K562 (cell line): ENCODE measurements at regions not wholly inside any gene's neighbourhood (a gene's known extent, or its start where the extent isn't known, plus 50 kb on each side); places are given as distances from the start of the nearest gene placed in this dataset.
A peak's percentile ranks its signal among the peaks of the same experiment; 100 is the strongest.
"Not testable (repeated sequence)": the region's sequence is repeated elsewhere in the genome, so short reads cannot be mapped to it uniquely, and the experiment has no call there.

Experiments used
- ATAC-seq: fragments of 200-7000 bp; cut with Tn5 transposase; 3 replicates; pipeline ENCODE4 v1.9.1; 2020; ENCODE audit warnings: moderate library complexity
- BruUV-seq: library from RNA; stranded (reverse); fragments of 400-500 nt; replicated peaks from 2 replicates; lab custom pipeline; 2021; lab: Mats Ljungman, UMichigan
- CTCF ChIA-PET: fragments of 300-600 bp; formaldehyde crosslinking; extraction: SDS; loops from one replicate; lab custom pipeline; 2021; ENCODE audit warnings: low intra/inter-chr PET ratio; lab: Yijun Ruan, JAX
- POLR2A ChIA-PET: fragments of 300-600, 350-650 bp; sonication (Branson Sonifier 250); formaldehyde crosslinking; extraction: SDS; loops from one replicate; lab custom pipeline; 2021; ENCODE audit warnings: antibody characterized with exemption, inconsistent platforms; lab: Yijun Ruan, JAX
- DNase-seq, 4 experiments: peaks; one replicate each; pipeline versions ENCODE4 v3.0.0 to v3.0.0-alpha.2; 2011 to 2018; ENCODE audit warnings: low spot score in 3 of 4, mixed read lengths in 3 of 4; ENCODE audit errors: extremely low read depth in 1 of 4
- FAIRE-seq: peaks from 2 replicates; lab custom pipeline; 2011; peaks lifted over from hg19 to GRCh38; lab: Jason Lieb, UNC
- H2AFZ ChIP-seq: 2 replicates; pipeline ENCODE4 v1.6.0; 2011; ENCODE audit warnings: low read depth, low read length, control low read depth, inconsistent platforms
- H3K27ac ChIP-seq: fragments of 200-600 bp; 3 replicates; pipeline ENCODE4 v1.8.0; 2011; ENCODE audit warnings: low read depth, mild to moderate bottlenecking, control low read depth, inconsistent platforms, low read length, moderate library complexity, mixed read lengths; ENCODE audit errors: extremely low read depth
- H3K27me3 ChIP-seq, 2 experiments: fragments of 300-600 bp in 1 of 2; 2 replicates in 1 of 2; 3 replicates in 1 of 2; pipeline versions ENCODE4 v1.6.0 to v1.8.0; 2011; ENCODE audit warnings: inconsistent platforms in 2 of 2, low read length in 2 of 2, mild to moderate bottlenecking in 1 of 2, mixed read lengths in 1 of 2, moderate library complexity in 1 of 2; ENCODE audit not compliant: control insufficient read depth in 2 of 2, insufficient read depth in 2 of 2
- H3K36me3 ChIP-seq: fragments of 300-600 bp; 3 replicates; pipeline ENCODE4 v1.8.0; 2011; ENCODE audit warnings: mild to moderate bottlenecking, low read length, inconsistent platforms; ENCODE audit not compliant: control insufficient read depth, insufficient read depth
- H3K4me1 ChIP-seq, 2 experiments: fragments of 200-600 bp in 1 of 2; replicated peaks in 1 of 2; 2 replicates in 1 of 2; 3 replicates in 1 of 2; pipeline versions ENCODE4 v1.5.1 to v1.8.0; 2011; ENCODE audit warnings: inconsistent platforms in 2 of 2, low read length in 2 of 2, mild to moderate bottlenecking in 1 of 2, mixed read lengths in 1 of 2, moderate library complexity in 1 of 2; ENCODE audit not compliant: control insufficient read depth in 2 of 2, insufficient read depth in 2 of 2
- H3K4me2 ChIP-seq: 2 replicates; pipeline ENCODE4 v1.6.1; 2011; ENCODE audit warnings: low read length, control low read depth, inconsistent platforms, mixed read lengths; ENCODE audit not compliant: insufficient read depth
- H3K4me3 ChIP-seq: fragments of 200-600 bp; sonication (generic), shearing (Covaris generic); 2 replicates; pipeline ENCODE4 v1.5.1; 2016; ENCODE audit warnings: control low read depth, inconsistent platforms
- H3K79me2 ChIP-seq: fragments of 200-600 bp; 3 replicates; pipeline ENCODE4 v1.8.0; 2011; ENCODE audit warnings: low read length, inconsistent platforms; ENCODE audit not compliant: control insufficient read depth, insufficient read depth
- H3K9ac ChIP-seq, 2 experiments: 2 replicates each; pipeline versions ENCODE4 v1.6.0 to v1.6.1; 2011; ENCODE audit warnings: low read depth in 2 of 2, low read length in 2 of 2, control low read depth in 1 of 2, inconsistent platforms in 1 of 2, mild to moderate bottlenecking in 1 of 2, mixed read lengths in 1 of 2; ENCODE audit not compliant: insufficient read depth in 1 of 2
- H3K9me1 ChIP-seq: one replicate; pipeline ENCODE4 v1.6.0; 2011; ENCODE audit warnings: inconsistent platforms, mild to moderate bottlenecking, low read length, moderate library complexity; ENCODE audit not compliant: control insufficient read depth, insufficient read depth
- H3K9me3 ChIP-seq: replicated peaks from 2 replicates; pipeline ENCODE4 v1.5.1; 2011; ENCODE audit warnings: low read depth, low read length, inconsistent platforms; ENCODE audit not compliant: control insufficient read depth, insufficient read depth
- H4K20me1 ChIP-seq: replicated peaks from 2 replicates; pipeline ENCODE4 v1.6.1; 2011; ENCODE audit warnings: low read length, inconsistent platforms, mixed read lengths; ENCODE audit not compliant: control insufficient read depth, insufficient read depth
- C11orf30 ChIP-seq: fragments of 450-650 bp; IDR thresholded peaks from 2 replicates; pipeline ENCODE4 v1.6.1; 2016; ENCODE audit warnings: low read depth, mild to moderate bottlenecking
- HMGN3 ChIP-seq: IDR thresholded peaks from 2 replicates; pipeline ENCODE4 v1.6.1; 2011; ENCODE audit warnings: borderline replicate concordance, low read depth, mild to moderate bottlenecking, mixed read lengths, low read length; ENCODE audit not compliant: insufficient read length; ENCODE audit errors: extremely low read depth
- ZNF316 ChIP-seq: fragments of 450-650 bp; IDR thresholded peaks from 2 replicates; pipeline ENCODE4 v1.6.1; 2016
- whole genome bisulfite sequencing: fragments of 100-300 bp; shearing (Covaris generic); methylation state at CpG from one replicate; pipeline ENCODE4 v1.1.6; 2016; ENCODE audit warnings: low coverage, mixed read lengths; ENCODE audit not compliant: insufficient coverage; ENCODE audit errors: missing lambda C conversion rate; 5-methylcytosine and 5-hydroxymethylcytosine counted together
- in situ Hi-C: fragments of 300-500 bp; cut with MboI; formaldehyde crosslinking; loops from 4 replicates; pipeline ENCODE4 v1.15.0; 2018; ENCODE audit warnings: inconsistent platforms, mixed read lengths
- intact Hi-C: fragments of 100-400 bp; cut with micrococcal nuclease; formaldehyde crosslinking; loops from 2 replicates; pipeline ENCODE4 v1.14.2; 2022

- POLR2A ChIA-PET: interaction anchor here (1.1 kb wide), 1 partner anchor 11 kb away, joined by 3 read pairs; no protein-coding TSS in a partner anchor
Observed at GRCh38 chr2:58319481-58319880, 78.4 kb upstream of the FANCL start.

GRCh38 chr2:58318949-58319348 lies 77.8 kb upstream of the FANCL start:
- ATAC-seq, POLR2A ChIA-PET: not testable (repeated sequence)

More at GRCh38 chr2:58319481-58319880, 78.4 kb upstream of the FANCL start:
- Histone ChIP-seq H3K4me1 (no peaks in the 10 kb centered on the region), H4K20me1 (no peaks in the 10 kb centered on the region), H3K9ac (no peak overlapping the region), H3K27ac (no peak overlapping the region), H3K4me3 (no peak overlapping the region), H3K36me3 (no peaks in the 10 kb centered on the region), H3K9me3 (no peaks in the 10 kb centered on the region), H3K4me2 (no peak overlapping the region), H3K79me2 (no peaks in the 10 kb centered on the region), H3K27me3 (no peaks in the 10 kb centered on the region), H3K9me1 (no peaks in the 10 kb centered on the region), H2AFZ (no peak overlapping the region)
- BruUV-seq: no TSS peak
- ATAC-seq: no peak
- intact Hi-C loops (no loop called here), in situ Hi-C loops (no loop called here)
- WGBS: 0% methylated on average over 4 of the region's 4 CpGs
- DNase-seq: no peak
- TF ChIP-seq C11orf30: 0 out of 2 replicates have a peak, but pooled peaks have one; percentile 13
- peak; percentile 35; the same call in 1 of the 2 replicates for TF ChIP-seq ZNF316
- TF ChIP-seq HMGN3: no peak
- CTCF ChIA-PET: no interaction called here
- FAIRE-seq: no peak

More at GRCh38 chr2:58318949-58319348, 77.8 kb upstream of the FANCL start:
- H2AFZ ChIP-seq, H3K4me3 ChIP-seq, H3K9me3 ChIP-seq, H3K9ac ChIP-seq, H3K27ac ChIP-seq, in situ Hi-C loops, H3K27me3 ChIP-seq, H3K9me1 ChIP-seq, intact Hi-C loops, H3K79me2 ChIP-seq, H3K4me2 ChIP-seq, H4K20me1 ChIP-seq, H3K4me1 ChIP-seq, FAIRE-seq, BruUV-seq, DNase-seq, H3K36me3 ChIP-seq, CTCF ChIA-PET: not testable (repeated sequence)
- 8% methylated on average over 7 of the region's 7 CpGs for WGBS
